HPDE6-E6E7 (cell line): ENCODE measurements at regions not wholly inside any gene's neighbourhood (a gene's known extent, or its start where the extent isn't known, plus 50 kb on each side); places are given as distances from the start of the nearest gene placed in this dataset.

Experiments
- DNase-seq: peaks from one replicate; pipeline ENCODE4 v3.0.0; 2011; ENCODE audit warnings: missing footprints; ENCODE audit errors: extremely low spot score

GRCh38 chrX:34874763-34875162 is 67.8 kb upstream of the FAM47B start:
- no peak for DNase-seq

GRCh38 chrX:34875204-34875603 is 67.4 kb upstream of the FAM47B start:
- DNase-seq, result no peak

- DNase-seq, result no peak
These were observed 65.2 kb upstream of the FAM47B start for GRCh38 chrX:34877436-34877835.

GRCh38 chrX:34879346-34879745 is 63.2 kb upstream of the FAM47B start:
- no peak for DNase-seq

- DNase-seq, result no peak
These were observed 62.7 kb upstream of the FAM47B start for GRCh38 chrX:34879886-34880285.

- DNase-seq, result peak; percentile 34
These were observed 61.9 kb upstream of the FAM47B start for GRCh38 chrX:34880656-34881055.

GRCh38 chrX:34881671-34882070 is 60.9 kb upstream of the FAM47B start:
- no peak for DNase-seq

- peak; percentile 79 for DNase-seq
These were observed 57.8 kb upstream of the FAM47B start for GRCh38 chrX:34884817-34885216.

- DNase-seq, result no peak
These were observed 56.6 kb upstream of the FAM47B start for GRCh38 chrX:34886011-34886410.

- DNase-seq, result no peak
These were observed 51.2 kb upstream of the FAM47B start for GRCh38 chrX:34891391-34891790.
